ENCODE measurements at regions not wholly inside any gene's neighbourhood (a gene's known extent, or its start where the extent isn't known, plus 50 kb on each side); places are given as distances from the start of the nearest gene placed in this dataset.
A peak's percentile ranks its signal among the peaks of the same experiment; 100 is the strongest.

- peaks cover 0 to 11% (median 9%) of the 10 kb centered on the region in 3 donors for H3K27me3 Mint-ChIP-seq (ENCODE audit: low read depth in 3 of 3)
- no peak overlapping the region for H3K27ac Mint-ChIP-seq
Measured at GRCh38 chr6:156582509-156582992, 194.6 kb upstream of the ARID1B start.

GRCh38 chr6:156579564-156579963 lies 197.6 kb upstream of the ARID1B start:
- Mint-ChIP-seq H3K4me1 (no peaks in the 10 kb centered on the region), H3K27me3 (ENCODE audit: low read depth in 3 of 3) (peaks cover 4 to 10% (median 9%) of the 10 kb centered on the region in 3 donors), H3K4me3 (no peak overlapping the region), H3K27ac (no peak overlapping the region), H3K36me3 (peaks cover 0 to 5% (median 0%) of the 10 kb centered on the region in 3 donors), H3K9me3 (peaks cover 3 to 32% (median 19%) of the 10 kb centered on the region in 6 donors)
- DNase-seq: no peak

More at GRCh38 chr6:156582509-156582992, 194.6 kb upstream of the ARID1B start:
- Mint-ChIP-seq H3K9me3 (peaks cover 0 to 7% (median under 1%) of the 10 kb centered on the region in 6 donors), H3K4me3 (no peak overlapping the region), H3K36me3 (no peaks in the 10 kb centered on the region), H3K4me1 (no peaks in the 10 kb centered on the region)
- DNase-seq: no peak

GRCh38 chr6:156577749-156578148 lies 199.4 kb upstream of the ARID1B start:
- no peak overlapping the region for H3K27ac Mint-ChIP-seq
- H3K9me3 Mint-ChIP-seq: peaks cover 3 to 32% (median 19%) of the 10 kb centered on the region in 6 donors
- H3K4me3 Mint-ChIP-seq: no peak overlapping the region
- H3K4me1 Mint-ChIP-seq: no peaks in the 10 kb centered on the region
- no peak for DNase-seq
- peaks cover 0 to 5% (median 0%) of the 10 kb centered on the region in 3 donors for H3K36me3 Mint-ChIP-seq
- H3K27me3 Mint-ChIP-seq (ENCODE audit: low read depth in 3 of 3): peaks cover 4 to 11% (median 4%) of the 10 kb centered on the region in 3 donors

GRCh38 chr6:156575361-156575760 lies 201.8 kb upstream of the ARID1B start:
- no peak for DNase-seq
- H3K36me3 Mint-ChIP-seq: peaks cover 0 to 5% (median 0%) of the 10 kb centered on the region in 3 donors
- H3K9me3 Mint-ChIP-seq: peaks cover 3 to 32% (median 17%) of the 10 kb centered on the region in 6 donors
- H3K4me3 Mint-ChIP-seq: no peak overlapping the region
- no peak overlapping the region for H3K27ac Mint-ChIP-seq
- H3K27me3 Mint-ChIP-seq (ENCODE audit: low read depth in 3 of 3): peaks cover 2 to 20% (median 4%) of the 10 kb centered on the region in 3 donors
- no peaks in the 10 kb centered on the region for H3K4me1 Mint-ChIP-seq

GRCh38 chr6:156564807-156565149 lies 212.4 kb upstream of the ARID1B start:
- H3K9me3 Mint-ChIP-seq: no peaks in the 10 kb centered on the region
- no peak for DNase-seq
- H3K36me3 Mint-ChIP-seq: no peaks in the 10 kb centered on the region
- H3K4me1 Mint-ChIP-seq: peaks cover 4 to 5% of the 10 kb centered on the region in 2 donors
- H3K27me3 Mint-ChIP-seq (ENCODE audit: low read depth in 3 of 3): peaks cover 4 to 9% (median 7%) of the 10 kb centered on the region in 3 donors
- H3K4me3 Mint-ChIP-seq: no peak overlapping the region
- no peak overlapping the region for H3K27ac Mint-ChIP-seq

- Mint-ChIP-seq H3K36me3 (no peaks in the 10 kb centered on the region), H3K9me3 (no peaks in the 10 kb centered on the region), H3K4me3 (peak overlapping the region in 1 of 5 donors; percentile 8), H3K27me3 (ENCODE audit: low read depth in 3 of 3) (peaks cover 4 to 8% (median 7%) of the 10 kb centered on the region in 3 donors), H3K27ac (no peak overlapping the region), H3K4me1 (peaks cover 4 to 5% of the 10 kb centered on the region in 2 donors)
- DNase-seq: peak; percentile 56 to 65 (median 62)
Measured at GRCh38 chr6:156564127-156564806, 212.9 kb upstream of the ARID1B start.

- no peak for DNase-seq
- Mint-ChIP-seq H3K27ac (no peak overlapping the region), H3K9me3 (no peaks in the 10 kb centered on the region), H3K4me1 (peaks cover 4 to 5% of the 10 kb centered on the region in 2 donors), H3K36me3 (no peaks in the 10 kb centered on the region), H3K4me3 (no peak overlapping the region), H3K27me3 (ENCODE audit: low read depth in 3 of 3) (peaks cover 4 to 11% (median 7%) of the 10 kb centered on the region in 3 donors)
Measured at GRCh38 chr6:156563714-156564113, 213.5 kb upstream of the ARID1B start.

- H3K9me3 Mint-ChIP-seq: no peaks in the 10 kb centered on the region
- no peak for DNase-seq
Measured at GRCh38 chr6:156562636-156563035, 214.5 kb upstream of the ARID1B start.

GRCh38 chr6:156562019-156562418 lies 215.2 kb upstream of the ARID1B start:
- DNase-seq: no peak
- H3K27me3 Mint-ChIP-seq (ENCODE audit: low read depth in 3 of 3): peaks cover 2 to 11% (median 7%) of the 10 kb centered on the region in 3 donors
- H3K36me3 Mint-ChIP-seq: no peaks in the 10 kb centered on the region
- no peaks in the 10 kb centered on the region for H3K9me3 Mint-ChIP-seq
- no peak overlapping the region for H3K4me3 Mint-ChIP-seq
- H3K4me1 Mint-ChIP-seq: peaks cover 4 to 5% of the 10 kb centered on the region in 2 donors
- H3K27ac Mint-ChIP-seq: no peak overlapping the region

More at GRCh38 chr6:156562636-156563035, 214.5 kb upstream of the ARID1B start:
- no peak overlapping the region for H3K4me3 Mint-ChIP-seq
- H3K27me3 Mint-ChIP-seq (ENCODE audit: low read depth in 3 of 3): peaks cover 2 to 11% (median 7%) of the 10 kb centered on the region in 3 donors
- no peaks in the 10 kb centered on the region for H3K36me3 Mint-ChIP-seq
- H3K27ac Mint-ChIP-seq: no peak overlapping the region
- H3K4me1 Mint-ChIP-seq: peaks cover 4 to 5% of the 10 kb centered on the region in 2 donors

- Mint-ChIP-seq H3K4me1 (peaks cover 4 to 5% of the 10 kb centered on the region in 2 donors), H3K4me3 (no peak overlapping the region), H3K36me3 (no peaks in the 10 kb centered on the region), H3K9me3 (no peaks in the 10 kb centered on the region), H3K27me3 (ENCODE audit: low read depth in 3 of 3) (peaks cover 2 to 7% (median 7%) of the 10 kb centered on the region in 3 donors), H3K27ac (no peak overlapping the region)
- no peak for DNase-seq
Measured at GRCh38 chr6:156560476-156560875, 216.7 kb upstream of the ARID1B start.

- DNase-seq: no peak
- no peaks in the 10 kb centered on the region for H3K9me3 Mint-ChIP-seq
- peaks cover under 1 to 1% of the 10 kb centered on the region in 2 donors for H3K4me1 Mint-ChIP-seq
- H3K27me3 Mint-ChIP-seq (ENCODE audit: low read depth in 3 of 3): peaks cover 2 to 7% (median 3%) of the 10 kb centered on the region in 3 donors
- H3K36me3 Mint-ChIP-seq: no peaks in the 10 kb centered on the region
- H3K27ac Mint-ChIP-seq: no peak overlapping the region
- H3K4me3 Mint-ChIP-seq: no peak overlapping the region
Measured at GRCh38 chr6:156559162-156559690, 218.0 kb upstream of the ARID1B start.

- H3K4me1 Mint-ChIP-seq: no peaks in the 10 kb centered on the region
- H3K9me3 Mint-ChIP-seq: no peaks in the 10 kb centered on the region
- no peak for DNase-seq
- H3K4me3 Mint-ChIP-seq: no peak overlapping the region
- H3K27me3 Mint-ChIP-seq (ENCODE audit: low read depth in 3 of 3): peaks cover 0 to 8% (median 0%) of the 10 kb centered on the region in 3 donors
- H3K36me3 Mint-ChIP-seq: no peaks in the 10 kb centered on the region
- H3K27ac Mint-ChIP-seq: no peak overlapping the region
Measured at GRCh38 chr6:156557911-156558259, 219.3 kb upstream of the ARID1B start.

- Mint-ChIP-seq H3K36me3 (no peaks in the 10 kb centered on the region), H3K4me3 (no peak overlapping the region), H3K27me3 (ENCODE audit: low read depth in 3 of 3) (peaks cover 0 to 11% (median 0%) of the 10 kb centered on the region in 3 donors), H3K4me1 (no peaks in the 10 kb centered on the region), H3K9me3 (no peaks in the 10 kb centered on the region), H3K27ac (no peak overlapping the region)
- DNase-seq: no peak
Measured at GRCh38 chr6:156557251-156557910, 219.8 kb upstream of the ARID1B start.

GRCh38 chr6:156556811-156557210 lies 220.4 kb upstream of the ARID1B start:
- Mint-ChIP-seq H3K36me3 (no peaks in the 10 kb centered on the region), H3K27ac (no peak overlapping the region)

More at GRCh38 chr6:156556811-156557210, 220.4 kb upstream of the ARID1B start:
- no peaks in the 10 kb centered on the region for H3K4me1 Mint-ChIP-seq
- DNase-seq: no peak
- no peak overlapping the region for H3K4me3 Mint-ChIP-seq
- no peaks in the 10 kb centered on the region for H3K9me3 Mint-ChIP-seq
- peaks cover 0 to 10% (median 0%) of the 10 kb centered on the region in 3 donors for H3K27me3 Mint-ChIP-seq (ENCODE audit: low read depth in 3 of 3)
